HUES64 (cell line): ENCODE measurements at regions not wholly inside any gene's neighbourhood (a gene's known extent, or its start where the extent isn't known, plus 50 kb on each side); places are given as distances from the start of the nearest gene placed in this dataset.

Source experiments
- H3K27ac ChIP-seq: 2 replicates; pipeline ENCODE4 v1.7.0; 2013; ENCODE audit warnings: low read depth, low read length, inconsistent platforms
- H3K27me3 ChIP-seq: 2 replicates; pipeline ENCODE4 v1.6.1; 2013; ENCODE audit warnings: mild to moderate bottlenecking, low read length; ENCODE audit not compliant: insufficient read depth
- H3K36me3 ChIP-seq: 2 replicates; pipeline ENCODE4 v1.6.1; 2013; ENCODE audit warnings: mild to moderate bottlenecking, low read length; ENCODE audit not compliant: insufficient read depth
- H3K4me1 ChIP-seq: 2 replicates; pipeline ENCODE4 v1.6.1; 2013; ENCODE audit warnings: mild to moderate bottlenecking, low read length, moderate library complexity; ENCODE audit not compliant: insufficient read depth
- H3K4me3 ChIP-seq: 2 replicates; pipeline ENCODE4 v1.5.1; 2013; ENCODE audit warnings: mild to moderate bottlenecking, low read length, moderate library complexity
- H3K9ac ChIP-seq: 2 replicates; pipeline ENCODE4 v1.6.1; 2013; ENCODE audit warnings: mild to moderate bottlenecking, low read depth, low read length
- H3K9me3 ChIP-seq: 2 replicates; pipeline ENCODE4 v1.6.1; 2013; ENCODE audit warnings: low read depth, low read length; ENCODE audit not compliant: insufficient read depth
- WGBS: fragments of 150-250, 120-280 bp; methylation state at CpG from one replicate; pipeline ENCODE4 v1.1.7; 2013; ENCODE audit warnings: missing lambda C conversion rate; 5-methylcytosine and 5-hydroxymethylcytosine counted together

DNA sequence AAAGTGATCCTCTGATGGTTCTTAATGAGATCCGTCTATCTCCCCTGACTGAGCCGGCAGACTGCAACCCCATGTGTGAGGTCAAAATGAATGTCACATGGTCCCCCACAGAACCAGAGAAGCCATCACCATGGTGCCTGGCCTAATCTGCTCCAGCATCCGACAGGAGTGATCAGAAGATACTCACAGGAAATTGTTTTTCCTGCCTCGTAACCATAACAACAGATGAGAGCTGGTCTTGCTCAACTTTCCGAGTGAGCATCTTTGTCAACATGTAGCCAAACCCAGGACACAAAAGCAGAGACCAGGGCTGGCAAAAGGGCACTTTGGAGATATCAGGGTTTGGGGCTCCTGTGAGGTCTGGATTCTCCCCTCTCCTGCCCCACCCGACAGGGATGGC, 72.1 kb upstream of the C14orf180 start:
- no peaks in the 10 kb centered on the region for H3K4me1 ChIP-seq
- WGBS = 90% methylated on average over 5 of the region's 6 CpGs
- H3K27me3 ChIP-seq = no peaks in the 10 kb centered on the region
- H3K9me3 ChIP-seq = peaks cover 11% of the 10 kb centered on the region; the same call in 1 of the 2 replicates
- H3K36me3 ChIP-seq = no peaks in the 10 kb centered on the region
- no peak overlapping the region for H3K4me3 ChIP-seq
- H3K9ac ChIP-seq = no peak overlapping the region
- no peak overlapping the region for H3K27ac ChIP-seq

GRCh38 chr14:104509673-104510072, 69.9 kb upstream of the C14orf180 start:
- Histone ChIP-seq H3K9ac (no peak overlapping the region), H3K4me1 (no peaks in the 10 kb centered on the region), H3K27ac (no peak overlapping the region), H3K27me3 (no peaks in the 10 kb centered on the region), H3K36me3 (no peaks in the 10 kb centered on the region), H3K4me3 (no peak overlapping the region), H3K9me3 (peaks cover 10% of the 10 kb centered on the region; the same call in 1 of the 2 replicates)
- 79% methylated on average over 12 of the region's 12 CpGs for WGBS

DNA sequence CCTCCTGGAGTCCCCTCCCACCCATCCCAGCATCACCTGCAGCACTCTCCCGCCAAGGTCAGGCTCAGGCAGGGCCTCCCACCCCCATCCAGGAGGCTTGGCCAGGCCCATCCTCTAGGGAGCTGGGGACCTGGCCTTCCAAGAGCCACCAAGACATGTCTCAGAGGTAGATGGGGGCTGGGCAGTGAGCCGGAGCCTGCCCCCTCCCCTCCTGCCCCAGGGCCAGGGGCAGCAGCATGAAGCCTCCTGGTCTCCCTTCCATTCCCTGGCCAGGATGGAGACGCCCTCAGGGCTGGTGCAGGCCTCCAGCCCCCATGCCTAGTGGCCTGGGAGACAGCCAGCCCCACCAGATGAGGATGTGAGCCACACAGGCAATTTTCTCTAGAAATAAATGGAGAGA, 69.3 kb upstream of the C14orf180 start:
- peaks cover 10% of the 10 kb centered on the region; the same call in 1 of the 2 replicates for H3K9me3 ChIP-seq
- no peaks in the 10 kb centered on the region for H3K27me3 ChIP-seq
- H3K9ac ChIP-seq = no peak overlapping the region
- no peak overlapping the region for H3K27ac ChIP-seq
- WGBS = 61% methylated on average over 3 of the region's 3 CpGs
- no peak overlapping the region for H3K4me3 ChIP-seq
- no peaks in the 10 kb centered on the region for H3K4me1 ChIP-seq
- no peaks in the 10 kb centered on the region for H3K36me3 ChIP-seq

DNA sequence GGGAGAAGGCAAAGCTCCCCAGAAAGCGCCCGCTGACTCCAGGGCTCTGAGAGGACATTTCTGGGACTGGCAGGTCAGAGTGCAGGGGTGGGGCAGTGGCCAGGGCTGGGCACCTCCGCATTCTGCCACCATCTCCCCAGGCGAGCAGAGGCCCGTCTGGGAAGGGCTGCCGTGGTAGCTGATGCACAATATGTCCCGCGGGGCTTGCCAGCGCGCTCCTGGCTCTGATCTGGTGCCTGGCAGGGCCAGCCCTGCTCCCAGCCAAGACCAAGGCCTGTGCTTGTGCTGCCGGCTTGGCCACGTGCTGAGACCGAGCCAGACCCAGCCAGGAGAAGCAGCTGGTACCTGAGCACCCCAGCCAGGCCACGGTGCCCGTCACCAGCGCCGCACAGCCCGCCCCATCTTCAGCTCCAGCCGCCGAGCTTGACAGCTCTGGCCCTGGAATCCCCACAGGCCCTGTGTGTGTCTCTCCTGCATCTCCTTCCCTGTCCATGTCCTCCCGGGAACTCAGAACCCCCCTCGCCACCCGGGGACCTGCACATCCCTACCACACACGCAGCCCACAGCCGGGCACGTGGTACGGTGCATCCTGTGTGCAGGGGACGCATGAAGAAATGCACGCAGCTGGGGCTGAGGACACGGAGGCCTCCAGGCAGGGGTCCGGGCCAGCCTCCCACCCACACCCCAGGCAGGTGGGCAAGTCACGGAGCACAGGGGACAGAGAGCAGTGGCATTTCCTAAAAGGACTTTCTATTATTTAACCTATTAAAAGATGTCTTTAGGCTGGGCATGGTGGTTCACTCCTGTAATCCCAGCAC, 68.6 kb upstream of the C14orf180 start:
- Histone ChIP-seq H3K4me1 (no peaks in the 10 kb centered on the region), H3K27ac (no peak overlapping the region), H3K9me3 (peaks cover 10% of the 10 kb centered on the region; the same call in 1 of the 2 replicates), H3K9ac (no peak overlapping the region), H3K27me3 (no peaks in the 10 kb centered on the region), H3K4me3 (no peak overlapping the region), H3K36me3 (no peaks in the 10 kb centered on the region)
- WGBS = 93% methylated on average over 32 of the region's 32 CpGs

- Histone ChIP-seq H3K4me1 (no peaks in the 10 kb centered on the region), H3K9me3 (peaks cover 10% of the 10 kb centered on the region; the same call in 1 of the 2 replicates), H3K4me3 (no peak overlapping the region), H3K36me3 (no peaks in the 10 kb centered on the region), H3K27ac (no peak overlapping the region), H3K9ac (no peak overlapping the region), H3K27me3 (no peaks in the 10 kb centered on the region)
- WGBS = 93% methylated on average over 10 of the region's 10 CpGs
Observed at GRCh38 chr14:104512061-104512460, 67.5 kb upstream of the C14orf180 start.

DNA sequence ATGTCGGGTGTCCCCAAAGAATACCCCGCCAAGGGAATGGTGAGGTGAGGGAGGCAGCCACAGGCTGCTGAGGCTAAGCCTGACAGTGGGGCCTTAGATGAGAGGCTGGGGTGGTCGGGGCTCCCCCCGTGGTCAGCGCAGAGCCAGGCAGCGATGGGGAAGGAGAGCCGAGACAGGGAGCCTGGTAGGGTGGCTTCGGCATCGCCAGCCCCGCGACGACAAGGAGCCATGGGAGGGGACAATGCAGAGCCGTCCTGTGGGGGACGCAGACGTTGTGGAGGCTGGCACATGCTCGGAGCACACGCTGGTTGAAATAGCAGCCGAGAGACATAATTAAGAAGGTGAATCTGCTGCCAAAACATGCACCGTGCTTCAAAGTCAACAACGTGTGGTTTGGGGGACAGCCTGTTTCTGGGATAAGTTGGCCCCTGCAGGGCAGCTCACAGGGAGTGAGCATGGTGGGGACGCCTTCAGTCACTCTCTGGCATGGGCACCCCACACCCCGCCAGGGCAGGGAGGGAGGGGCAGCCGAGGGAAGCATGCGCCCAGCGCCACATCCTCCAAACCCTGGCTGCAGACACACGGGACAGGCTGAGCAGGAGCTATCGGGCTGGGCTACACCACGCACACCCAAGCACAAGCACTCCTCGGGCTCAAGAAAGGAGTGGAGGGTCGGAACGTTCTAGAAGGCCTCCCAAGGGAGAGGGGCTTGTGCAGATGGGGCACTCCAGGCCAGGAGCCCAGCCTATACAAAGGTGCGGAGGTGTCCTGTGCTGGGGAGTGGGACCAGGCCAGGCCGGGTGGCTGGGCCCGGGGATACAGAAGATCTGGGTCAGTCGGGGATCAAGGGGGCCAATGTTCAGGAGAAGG, 66.6 kb upstream of the C14orf180 start:
- Histone ChIP-seq H3K27me3 (no peaks in the 10 kb centered on the region), H3K9me3 (peaks cover 14% of the 10 kb centered on the region), H3K4me1 (no peaks in the 10 kb centered on the region), H3K9ac (no peak overlapping the region), H3K27ac (no peak overlapping the region), H3K36me3 (no peaks in the 10 kb centered on the region), H3K4me3 (no peak overlapping the region)
- 90% methylated on average over 35 of the region's 35 CpGs for WGBS

- H3K36me3 ChIP-seq = no peaks in the 10 kb centered on the region
- no peaks in the 10 kb centered on the region for H3K4me1 ChIP-seq
- no peaks in the 10 kb centered on the region for H3K27me3 ChIP-seq
- no peak overlapping the region for H3K4me3 ChIP-seq
- H3K9ac ChIP-seq = no peak overlapping the region
- H3K27ac ChIP-seq = no peak overlapping the region
- H3K9me3 ChIP-seq = peaks cover 8% of the 10 kb centered on the region
- 91% methylated on average over 6 of the region's 6 CpGs for WGBS
Observed at GRCh38 chr14:104513641-104514046, 65.9 kb upstream of the C14orf180 start.

DNA sequence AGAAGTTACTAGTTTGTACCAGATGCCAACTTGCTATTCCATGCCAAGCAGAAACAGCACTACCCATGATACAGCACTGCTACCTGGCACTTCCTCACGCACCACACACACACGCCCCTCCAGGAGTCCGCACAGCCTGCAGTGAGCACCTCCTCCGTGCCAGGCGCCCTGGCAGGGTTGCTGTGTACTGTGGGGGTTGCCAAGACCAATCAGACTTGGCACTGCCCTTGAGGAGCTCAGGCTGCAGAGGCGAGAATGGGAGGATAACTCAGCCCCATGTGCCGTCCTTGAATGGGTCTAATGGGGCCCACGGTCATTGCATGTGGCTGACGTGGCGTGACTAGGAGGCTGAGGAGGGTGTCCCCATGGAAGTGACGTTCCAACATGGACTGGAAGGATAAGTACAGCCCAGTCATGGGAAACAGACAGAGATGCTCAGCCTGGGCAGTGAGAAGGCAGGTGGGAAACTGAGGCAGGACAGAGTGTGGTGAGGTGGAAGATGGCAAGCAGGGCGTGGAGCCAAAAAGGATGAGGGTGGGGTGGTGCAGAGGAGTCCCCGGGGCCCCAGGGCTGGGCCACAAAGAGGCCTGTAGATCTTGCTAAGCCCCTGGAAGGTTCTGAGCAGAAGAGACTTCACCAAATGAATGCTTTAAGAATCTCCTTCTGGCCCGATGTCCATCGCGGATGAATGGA, 65.3 kb upstream of the C14orf180 start:
- no peaks in the 10 kb centered on the region for H3K27me3 ChIP-seq
- no peak overlapping the region for H3K9ac ChIP-seq
- 91% methylated on average over 16 of the region's 16 CpGs for WGBS
- peaks cover 5% of the 10 kb centered on the region; the same call in 1 of the 2 replicates for H3K9me3 ChIP-seq
- no peak overlapping the region for H3K27ac ChIP-seq
- H3K4me1 ChIP-seq = no peaks in the 10 kb centered on the region
- H3K4me3 ChIP-seq = no peak overlapping the region
- H3K36me3 ChIP-seq = no peaks in the 10 kb centered on the region

GRCh38 chr14:104515059-104515810, 64.3 kb upstream of the C14orf180 start:
- 94% methylated on average over 17 of the region's 17 CpGs for WGBS
- H3K36me3 ChIP-seq = no peaks in the 10 kb centered on the region
- no peak overlapping the region for H3K4me3 ChIP-seq
- H3K27me3 ChIP-seq = no peaks in the 10 kb centered on the region
- H3K27ac ChIP-seq = no peak overlapping the region
- no peak overlapping the region for H3K9ac ChIP-seq
- no peaks in the 10 kb centered on the region for H3K4me1 ChIP-seq
- peaks cover 5% of the 10 kb centered on the region; the same call in 1 of the 2 replicates for H3K9me3 ChIP-seq
